Natural killer cell (primary cell): ENCODE measurements at regions not wholly inside any gene's neighbourhood (a gene's known extent, or its start where the extent isn't known, plus 50 kb on each side); places are given as distances from the start of the nearest gene placed in this dataset.

Source experiments
- ATAC-seq, 3 donors: fragments of 150-1000 bp in 2 of 3; fragments of 200-7000 bp in 1 of 3; cut with Tn5 transposase; 1 replicate in 1 of 3; 2 replicates in 2 of 3; pipeline ENCODE4 v1.10.0; 2021; ENCODE audit warnings: mild to moderate bottlenecking in 2 of 3, moderate library complexity in 2 of 3
- DNase-seq, 2 donors: peaks; one replicate each; pipeline versions ENCODE4 v3.0.0 to v3.0.0-alpha.2; 2013 to 2021; ENCODE audit warnings: mixed read lengths in 1 of 2
- H3K27ac ChIP-seq: one replicate; pipeline ENCODE4 v1.5.1; 2013; ENCODE audit warnings: mild to moderate bottlenecking, low read length
- H3K27me3 ChIP-seq: one replicate; pipeline ENCODE4 v1.6.1; 2013; ENCODE audit warnings: low read length; ENCODE audit not compliant: control insufficient read depth, insufficient read depth
- H3K36me3 ChIP-seq: one replicate; pipeline ENCODE4 v1.6.1; 2013; ENCODE audit warnings: low read length; ENCODE audit not compliant: control insufficient read depth, insufficient read depth
- H3K4me1 ChIP-seq: one replicate; pipeline ENCODE4 v1.6.1; 2013; ENCODE audit warnings: low read length; ENCODE audit not compliant: control insufficient read depth, insufficient read depth
- H3K4me3 ChIP-seq: one replicate; pipeline ENCODE4 v1.5.1; 2013; ENCODE audit warnings: low read length
- H3K9me3 ChIP-seq: one replicate; pipeline ENCODE4 v1.6.1; 2013; ENCODE audit warnings: low read length; ENCODE audit not compliant: control insufficient read depth, insufficient read depth
- H3K27ac Mint-ChIP-seq, 2 donors: one replicate each; pipeline ENCODE4 v1.8.0; 2022; ENCODE audit warnings: mild to moderate bottlenecking in 2 of 2, mixed read lengths in 2 of 2, moderate library complexity in 1 of 2
- H3K27me3 Mint-ChIP-seq, 2 donors: one replicate each; pipeline ENCODE4 v1.8.0; 2022; ENCODE audit warnings: low read depth in 2 of 2, mixed read lengths in 2 of 2
- H3K36me3 Mint-ChIP-seq: one replicate; pipeline ENCODE4 v1.8.0; 2022; ENCODE audit warnings: mixed read lengths
- H3K4me1 Mint-ChIP-seq, 2 donors: one replicate each; pipeline ENCODE4 v1.8.0; 2022; ENCODE audit warnings: mixed read lengths in 2 of 2
- H3K4me3 Mint-ChIP-seq: one replicate; pipeline ENCODE4 v1.8.0; 2022; ENCODE audit warnings: mild to moderate bottlenecking, moderate library complexity, mixed read lengths
- H3K9me3 Mint-ChIP-seq, 2 donors: one replicate each; pipeline ENCODE4 v1.8.0; 2022; ENCODE audit warnings: mixed read lengths in 2 of 2
- CTCF ChIP-seq: fragments of 200-600 bp; IDR thresholded peaks from one replicate; pipeline ENCODE4 v1.8.0; 2022; ENCODE audit warnings: antibody characterized with exemption
- WGBS: methylation state at CpG from one replicate; pipeline ENCODE4 v1.1.7; 2013; ENCODE audit warnings: missing lambda C conversion rate; ENCODE audit not compliant: insufficient coverage; 5-methylcytosine and 5-hydroxymethylcytosine counted together
- intact Hi-C: fragments of 100-400 bp; cut with micrococcal nuclease; formaldehyde crosslinking; loops from one replicate; pipeline ENCODE4 v1.14.2; 2022

DNA sequence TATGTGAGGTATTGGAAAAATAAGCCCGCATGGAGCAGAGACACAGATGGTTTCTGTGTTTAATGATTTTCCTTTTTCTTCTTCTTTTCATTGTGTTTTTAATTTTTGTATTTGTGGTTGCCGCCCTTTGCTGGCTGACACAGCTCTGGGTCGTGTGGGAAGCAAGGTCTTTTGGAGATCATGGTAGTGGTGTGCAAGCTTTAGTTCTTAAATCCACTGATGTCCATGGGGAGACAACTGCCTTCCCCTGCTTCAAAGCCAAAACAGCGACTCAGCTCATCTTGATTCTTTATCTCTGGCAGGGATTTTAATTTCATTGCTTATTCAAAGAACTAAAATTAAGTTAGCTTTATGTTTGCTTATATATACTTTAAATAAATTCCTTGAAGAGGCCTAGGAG lies 711.3 kb upstream of the SGCG start:
- H3K4me1 Mint-ChIP-seq, result no peaks in the 10 kb centered on the region
- no peak overlapping the region for H3K4me3 ChIP-seq

DNA sequence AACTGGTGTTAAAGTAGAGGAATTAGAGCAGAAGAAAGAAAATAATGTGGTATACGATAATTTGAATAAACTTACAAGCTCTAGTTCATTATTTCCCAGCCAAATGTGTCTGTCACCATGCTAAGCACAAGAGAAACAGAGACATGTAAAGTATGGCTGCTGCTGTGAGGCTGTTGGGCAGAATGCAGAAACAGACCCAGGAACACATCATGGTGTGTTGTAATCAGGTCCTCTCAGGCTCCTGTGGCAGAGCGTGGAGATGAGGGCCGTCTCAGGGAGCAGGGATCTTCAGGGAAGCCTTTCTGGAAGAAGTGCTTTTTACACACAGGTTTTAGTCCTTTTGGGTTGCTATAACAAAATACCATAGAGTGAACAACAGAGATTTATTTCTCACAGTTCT lies 710.7 kb upstream of the SGCG start:
- no peaks in the 10 kb centered on the region for H3K4me1 ChIP-seq
- Mint-ChIP-seq H3K36me3 (no peaks in the 10 kb centered on the region), H3K27me3 (no peaks in the 10 kb centered on the region), H3K9me3 (peaks cover 4 to 7% of the 10 kb centered on the region in 2 donors), H3K27ac (no peak overlapping the region), H3K4me1 (no peaks in the 10 kb centered on the region), H3K4me3 (no peak overlapping the region)
- H3K9me3 ChIP-seq, result no peaks in the 10 kb centered on the region
- DNase-seq (no peak), ATAC-seq (no peak)
- H3K36me3 ChIP-seq, result no peaks in the 10 kb centered on the region
- no peak for TF ChIP-seq CTCF
- 97% methylated on average over 2 of the region's 3 CpGs for WGBS
- no peak overlapping the region for H3K27ac ChIP-seq
- H3K4me3 ChIP-seq, result no peak overlapping the region
- no peaks in the 10 kb centered on the region for H3K27me3 ChIP-seq
- intact Hi-C loops, result no loop called here

More for the DNA sequence above, 711.3 kb upstream of the SGCG start:
- Mint-ChIP-seq H3K36me3 (no peaks in the 10 kb centered on the region), H3K4me3 (no peak overlapping the region), H3K27me3 (no peaks in the 10 kb centered on the region), H3K9me3 (peaks cover 4 to 7% of the 10 kb centered on the region in 2 donors), H3K27ac (no peak overlapping the region)
- Histone ChIP-seq H3K27me3 (no peaks in the 10 kb centered on the region), H3K27ac (no peak overlapping the region), H3K9me3 (no peaks in the 10 kb centered on the region), H3K4me1 (no peaks in the 10 kb centered on the region), H3K36me3 (no peaks in the 10 kb centered on the region)
- TF ChIP-seq CTCF, result no peak
- WGBS, result 72% methylated on average over 3 of the region's 4 CpGs
- intact Hi-C loops, result no loop called here
- DNase-seq (no peak), ATAC-seq (no peak)

DNA sequence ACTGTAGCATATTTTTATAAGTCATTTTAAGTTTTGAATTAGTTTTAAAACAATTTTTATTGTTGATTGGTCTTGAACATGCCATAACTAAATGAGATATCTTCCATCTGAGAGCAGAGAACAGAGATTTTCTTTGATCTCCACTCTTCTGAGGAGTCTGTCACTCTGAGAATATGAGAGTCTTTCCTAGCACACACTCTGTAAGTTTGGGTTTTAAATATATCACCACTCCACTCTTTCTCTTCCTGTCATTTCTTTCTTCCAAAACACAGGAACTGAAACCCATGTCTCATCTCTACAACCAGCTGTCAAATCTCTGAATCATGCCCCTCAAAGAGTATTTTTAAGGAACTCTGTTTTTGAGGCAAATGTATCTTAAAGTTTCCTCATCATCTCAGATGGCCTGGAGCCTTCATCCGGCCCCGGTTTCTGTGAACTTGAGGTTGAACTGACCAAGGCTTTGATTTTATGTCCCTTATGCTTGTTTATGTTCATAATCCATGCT lies 698.2 kb upstream of the SGCG start:
- no peaks in the 10 kb centered on the region for H3K36me3 ChIP-seq
- H3K9me3 ChIP-seq, result peaks cover 3% of the 10 kb centered on the region
- no peak overlapping the region for H3K27ac ChIP-seq
- intact Hi-C loops, result no loop called here
- no peak overlapping the region for H3K27ac Mint-ChIP-seq
- no peaks in the 10 kb centered on the region for H3K27me3 Mint-ChIP-seq
- H3K9me3 Mint-ChIP-seq, result peaks cover 10 to 12% of the 10 kb centered on the region in 2 donors
- H3K4me1 Mint-ChIP-seq, result no peaks in the 10 kb centered on the region
- no peak overlapping the region for H3K4me3 Mint-ChIP-seq
- H3K4me3 ChIP-seq, result no peak overlapping the region
- no peak for DNase-seq
- no peak for TF ChIP-seq CTCF
- H3K27me3 ChIP-seq, result no peaks in the 10 kb centered on the region
- no peaks in the 10 kb centered on the region for H3K4me1 ChIP-seq
- 91% methylated on average over 2 of the region's 2 CpGs for WGBS
- H3K36me3 Mint-ChIP-seq, result peaks cover 6% of the 10 kb centered on the region
- ATAC-seq, result no peak

DNA sequence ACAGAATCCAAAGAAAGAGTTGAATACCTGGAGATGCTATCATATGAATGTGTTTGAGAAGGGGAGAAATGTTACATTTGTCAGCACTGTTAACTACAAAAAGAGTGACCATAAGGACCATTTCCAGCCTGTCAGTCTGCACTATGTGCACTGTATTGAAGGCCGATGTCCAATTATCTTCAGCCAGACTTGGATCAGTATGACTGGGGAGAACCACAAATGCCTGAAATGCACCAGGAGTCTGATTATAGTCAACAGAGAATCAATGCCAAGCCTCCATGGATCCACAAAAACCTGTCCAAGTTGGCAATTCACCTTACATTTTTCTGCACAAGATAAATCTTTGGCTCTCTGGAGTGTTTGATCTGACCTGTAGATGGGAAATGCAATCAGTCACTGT lies 697.5 kb upstream of the SGCG start:
- Mint-ChIP-seq H3K36me3 (peaks cover 6% of the 10 kb centered on the region), H3K4me3 (no peak overlapping the region), H3K9me3 (peaks cover 10 to 12% of the 10 kb centered on the region in 2 donors), H3K27me3 (no peaks in the 10 kb centered on the region), H3K27ac (no peak overlapping the region), H3K4me1 (no peaks in the 10 kb centered on the region)
- Histone ChIP-seq H3K4me1 (no peaks in the 10 kb centered on the region), H3K27me3 (no peaks in the 10 kb centered on the region), H3K4me3 (no peak overlapping the region), H3K27ac (no peak overlapping the region), H3K9me3 (peaks cover 3% of the 10 kb centered on the region), H3K36me3 (no peaks in the 10 kb centered on the region)
- no peak for TF ChIP-seq CTCF
- intact Hi-C loops, result no loop called here
- DNase-seq (no peak), ATAC-seq (no peak)
- WGBS, result 86% methylated on average over 1 of the region's 1 CpG
